ENCODE measurements at regions not wholly inside any gene's neighbourhood (a gene's known extent, or its start where the extent isn't known, plus 50 kb on each side); places are given as distances from the start of the nearest gene placed in this dataset.
"Not testable (repeated sequence)": the region's sequence is repeated elsewhere in the genome, so short reads cannot be mapped to it uniquely, and the experiment has no call there.

DNA sequence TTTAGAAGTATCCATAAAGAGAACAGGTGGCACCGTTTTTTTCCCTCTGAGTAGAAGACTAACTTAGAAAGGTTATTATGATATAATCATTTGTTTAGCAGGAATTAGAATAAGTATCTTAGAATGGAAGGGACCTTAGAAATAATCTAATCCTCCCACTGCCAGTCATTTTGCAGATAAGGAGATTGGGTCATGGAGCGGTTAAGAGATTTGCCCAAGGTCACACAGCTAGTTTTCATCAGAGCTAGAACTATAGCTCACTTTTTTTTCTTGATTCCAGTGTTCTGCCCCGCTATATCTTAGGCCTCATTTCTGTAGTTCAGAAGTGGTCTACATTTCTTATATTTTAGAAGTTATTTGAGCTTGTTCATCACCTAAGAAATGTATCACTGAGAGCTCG lies 139.6 kb downstream of the PRL start:
- 0 out of 2 replicates have a peak, but pooled peaks cover 7% of the 10 kb centered on the region for H3K4me1 ChIP-seq (ENCODE audit: control insufficient read depth, low read length)
- H3K79me2 ChIP-seq (ENCODE audit: control insufficient read depth, low read length) = no peaks in the 10 kb centered on the region
- H3K27ac ChIP-seq (ENCODE audit: low read depth, low read length) = no peak overlapping the region
- H3K9me3 ChIP-seq (ENCODE audit: control insufficient read depth, insufficient read depth, low read length) = no peaks in the 10 kb centered on the region
- H3F3A ChIP-seq (ENCODE audit: control insufficient read depth, insufficient read depth) = no peaks in the 10 kb centered on the region
- TF ChIP-seq EZH2phosphoT487 (IDR thresholded peaks at IDR 0.05; ENCODE audit: borderline replicate concordance, low read length) = no peak
- TF ChIP-seq, protein P1, sequence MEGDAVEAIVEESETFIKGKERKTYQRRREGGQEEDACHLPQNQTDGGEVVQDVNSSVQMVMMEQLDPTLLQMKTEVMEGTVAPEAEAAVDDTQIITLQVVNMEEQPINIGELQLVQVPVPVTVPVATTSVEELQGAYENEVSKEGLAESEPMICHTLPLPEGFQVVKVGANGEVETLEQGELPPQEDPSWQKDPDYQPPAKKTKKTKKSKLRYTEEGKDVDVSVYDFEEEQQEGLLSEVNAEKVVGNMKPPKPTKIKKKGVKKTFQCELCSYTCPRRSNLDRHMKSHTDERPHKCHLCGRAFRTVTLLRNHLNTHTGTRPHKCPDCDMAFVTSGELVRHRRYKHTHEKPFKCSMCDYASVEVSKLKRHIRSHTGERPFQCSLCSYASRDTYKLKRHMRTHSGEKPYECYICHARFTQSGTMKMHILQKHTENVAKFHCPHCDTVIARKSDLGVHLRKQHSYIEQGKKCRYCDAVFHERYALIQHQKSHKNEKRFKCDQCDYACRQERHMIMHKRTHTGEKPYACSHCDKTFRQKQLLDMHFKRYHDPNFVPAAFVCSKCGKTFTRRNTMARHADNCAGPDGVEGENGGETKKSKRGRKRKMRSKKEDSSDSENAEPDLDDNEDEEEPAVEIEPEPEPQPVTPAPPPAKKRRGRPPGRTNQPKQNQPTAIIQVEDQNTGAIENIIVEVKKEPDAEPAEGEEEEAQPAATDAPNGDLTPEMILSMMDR (IDR thresholded peaks at IDR 0.05; ENCODE audit: low read depth, low read length, poor library complexity, severe bottlenecking) = no peak
- H3K27me3 ChIP-seq (ENCODE audit: control insufficient read depth, low read length) = no peaks in the 10 kb centered on the region
- no peak overlapping the region for H3K4me3 ChIP-seq (ENCODE audit: low read length)
- H3K36me3 ChIP-seq (ENCODE audit: control insufficient read depth, low read length) = no peaks in the 10 kb centered on the region
- no peaks in the 10 kb centered on the region for H4K20me1 ChIP-seq (ENCODE audit: control insufficient read depth, insufficient read depth, low read depth, low read length)
- H3K9me2 ChIP-seq (replicated peaks; ENCODE audit: control insufficient read depth, low read length) = no peaks in the 10 kb centered on the region
- H3K4me2 ChIP-seq (ENCODE audit: low read length) = no peak overlapping the region

DNA sequence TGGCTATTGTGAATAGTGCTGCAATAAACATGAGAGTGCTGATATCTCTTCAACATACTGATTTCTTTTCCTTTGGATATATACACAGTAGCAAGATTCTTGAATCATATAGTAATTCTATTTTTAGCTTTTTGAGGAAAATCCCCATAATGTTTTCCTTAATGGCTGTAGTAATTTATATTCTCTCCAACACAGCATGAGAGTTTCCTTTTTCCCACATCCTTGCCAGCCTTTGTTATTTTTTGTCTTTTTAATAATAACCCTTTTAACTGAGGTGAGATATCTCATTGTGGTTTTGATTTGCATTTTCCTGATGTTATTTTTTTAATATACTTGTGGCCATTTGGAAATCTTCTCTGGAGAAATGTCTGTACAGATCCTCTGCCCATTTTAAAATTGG lies 132.6 kb downstream of the PRL start:
- Histone ChIP-seq H3K27ac (ENCODE audit: low read depth, low read length) (no peak overlapping the region), H3F3A (ENCODE audit: control insufficient read depth, insufficient read depth) (no peaks in the 10 kb centered on the region), H3K9me3 (ENCODE audit: control insufficient read depth, insufficient read depth, low read length) (no peaks in the 10 kb centered on the region), H3K27me3 (ENCODE audit: control insufficient read depth, low read length) (no peaks in the 10 kb centered on the region), H3K4me2 (ENCODE audit: low read length) (no peak overlapping the region), H3K4me3 (ENCODE audit: low read length) (no peak overlapping the region), H3K36me3 (ENCODE audit: control insufficient read depth, low read length) (no peaks in the 10 kb centered on the region), H3K4me1 (ENCODE audit: control insufficient read depth, low read length) (no peaks in the 10 kb centered on the region), H3K9me2 (replicated peaks; ENCODE audit: control insufficient read depth, low read length) (no peaks in the 10 kb centered on the region), H4K20me1 (ENCODE audit: control insufficient read depth, insufficient read depth, low read depth, low read length) (no peaks in the 10 kb centered on the region), H3K79me2 (ENCODE audit: control insufficient read depth, low read length) (no peaks in the 10 kb centered on the region)
- TF ChIP-seq EZH2phosphoT487 (IDR thresholded peaks at IDR 0.05; ENCODE audit: borderline replicate concordance, low read length) = no peak
- TF ChIP-seq, protein P1 (IDR thresholded peaks at IDR 0.05; ENCODE audit: low read depth, low read length, poor library complexity, severe bottlenecking) = no peak

DNA sequence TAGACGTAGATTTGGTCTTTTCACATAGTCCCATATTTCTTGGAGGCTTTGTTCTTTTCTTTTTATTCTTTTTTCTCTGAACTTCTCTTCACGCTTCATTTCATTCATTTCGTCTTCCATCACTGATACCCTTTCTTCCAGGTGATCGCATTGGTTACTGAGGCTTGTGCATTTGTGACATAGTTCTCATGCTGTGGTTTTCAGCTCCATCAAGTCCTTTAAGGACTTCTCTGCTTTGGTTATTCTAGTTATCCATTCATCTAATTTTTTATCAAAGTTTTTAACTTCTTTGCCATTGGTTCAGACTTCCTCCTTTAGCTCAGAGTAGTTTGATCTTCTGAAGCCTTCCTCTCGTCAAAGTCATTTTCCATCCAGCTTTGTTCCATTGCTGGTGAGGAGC lies 125.8 kb downstream of the PRL start:
- peaks cover 12% of the 10 kb centered on the region; the same call in 1 of the 2 replicates for H3K9me3 ChIP-seq (ENCODE audit: control insufficient read depth, insufficient read depth, low read length)
- not testable (repeated sequence) for H3K79me2 ChIP-seq (ENCODE audit: control insufficient read depth, low read length); H3K27me3 ChIP-seq (ENCODE audit: control insufficient read depth, low read length); H3F3A ChIP-seq (ENCODE audit: control insufficient read depth, insufficient read depth); H3K36me3 ChIP-seq (ENCODE audit: control insufficient read depth, low read length); H3K9me2 ChIP-seq (replicated peaks; ENCODE audit: control insufficient read depth, low read length); H3K4me2 ChIP-seq (ENCODE audit: low read length); H3K4me3 ChIP-seq (ENCODE audit: low read length); H4K20me1 ChIP-seq (ENCODE audit: control insufficient read depth, insufficient read depth, low read depth, low read length); H3K27ac ChIP-seq (ENCODE audit: low read depth, low read length); H3K4me1 ChIP-seq (ENCODE audit: control insufficient read depth, low read length)

DNA sequence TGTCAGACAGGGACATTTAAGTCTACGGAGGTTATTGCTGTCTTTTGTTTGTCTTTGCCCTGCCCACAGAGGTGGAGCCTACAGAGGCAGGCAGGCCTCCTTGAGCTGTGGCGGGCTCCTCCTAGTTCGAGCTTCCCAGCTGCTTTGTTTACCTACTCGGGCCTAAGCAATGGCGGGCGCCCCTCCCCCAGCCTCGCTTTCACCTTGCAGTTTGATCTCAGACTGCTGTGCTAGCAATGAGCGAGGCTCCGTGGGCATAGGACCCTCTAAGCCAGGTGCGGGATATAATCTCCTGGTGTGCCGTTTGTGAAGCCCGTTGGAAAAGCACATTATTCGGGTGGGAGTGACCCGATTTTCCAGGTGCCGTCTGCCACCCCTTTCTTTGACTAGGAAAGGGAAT lies 125.0 kb downstream of the PRL start:
- H3K9me3 ChIP-seq (ENCODE audit: control insufficient read depth, insufficient read depth, low read length) = peaks cover 12% of the 10 kb centered on the region; the same call in 1 of the 2 replicates
- not testable (repeated sequence) for H3K9me2 ChIP-seq (replicated peaks; ENCODE audit: control insufficient read depth, low read length); H3K36me3 ChIP-seq (ENCODE audit: control insufficient read depth, low read length); H3K27me3 ChIP-seq (ENCODE audit: control insufficient read depth, low read length); H3K4me1 ChIP-seq (ENCODE audit: control insufficient read depth, low read length); H3K27ac ChIP-seq (ENCODE audit: low read depth, low read length); H3K79me2 ChIP-seq (ENCODE audit: control insufficient read depth, low read length); H3F3A ChIP-seq (ENCODE audit: control insufficient read depth, insufficient read depth); H3K4me2 ChIP-seq (ENCODE audit: low read length); H3K4me3 ChIP-seq (ENCODE audit: low read length); H4K20me1 ChIP-seq (ENCODE audit: control insufficient read depth, insufficient read depth, low read depth, low read length)

All from DOHH2 (cell line).